ENCODE measurements at regions not wholly inside any gene's neighbourhood (a gene's known extent, or its start where the extent isn't known, plus 50 kb on each side); places are given as distances from the start of the nearest gene placed in this dataset.
"Not testable (repeated sequence)": the region's sequence is repeated elsewhere in the genome, so short reads cannot be mapped to it uniquely, and the experiment has no call there.

GRCh38 chrX:124455966-124456365 is 109.6 kb downstream of the SH2D1A start:
- no peak overlapping the region for H2BK20ac ChIP-seq (ENCODE audit: low read depth, low read length, poor library complexity, severe bottlenecking)
- no peak overlapping the region for H2AFZ ChIP-seq (ENCODE audit: low read length)
- no peak overlapping the region for H2BK15ac ChIP-seq (ENCODE audit: low read depth, low read length)
- no peak overlapping the region for H3T11ph ChIP-seq (ENCODE audit: low read length)
- H3K79me1 ChIP-seq (ENCODE audit: insufficient read depth, low read depth, low read length, poor library complexity, severe bottlenecking) = no peaks in the 10 kb centered on the region
- Mint-ChIP-seq H3K9me3 (peaks cover 0 to 6% of the 10 kb centered on the region in 2 experiments; a peak in 3 of 5 replicates), H3K36me3 (ENCODE audit: insufficient read depth in 1 of 3, low read depth in 3 of 3) (peaks cover 0 to 2% (median 0%) of the 10 kb centered on the region in 3 experiments; a peak in 3 of 7 replicates), H3K4me3 (no peak overlapping the region), H3K27ac (no peak overlapping the region), H3K4me1 (peaks cover 10 to 12% of the 10 kb centered on the region in 2 experiments), H3K27me3 (ENCODE audit: low read depth) (no peaks in the 10 kb centered on the region)
- no peak overlapping the region for H2AK5ac ChIP-seq (ENCODE audit: insufficient read length, low read length)
- no peak overlapping the region for H4K91ac ChIP-seq (ENCODE audit: insufficient read length, low read depth, low read length)
- TF ChIP-seq, protein P1, sequence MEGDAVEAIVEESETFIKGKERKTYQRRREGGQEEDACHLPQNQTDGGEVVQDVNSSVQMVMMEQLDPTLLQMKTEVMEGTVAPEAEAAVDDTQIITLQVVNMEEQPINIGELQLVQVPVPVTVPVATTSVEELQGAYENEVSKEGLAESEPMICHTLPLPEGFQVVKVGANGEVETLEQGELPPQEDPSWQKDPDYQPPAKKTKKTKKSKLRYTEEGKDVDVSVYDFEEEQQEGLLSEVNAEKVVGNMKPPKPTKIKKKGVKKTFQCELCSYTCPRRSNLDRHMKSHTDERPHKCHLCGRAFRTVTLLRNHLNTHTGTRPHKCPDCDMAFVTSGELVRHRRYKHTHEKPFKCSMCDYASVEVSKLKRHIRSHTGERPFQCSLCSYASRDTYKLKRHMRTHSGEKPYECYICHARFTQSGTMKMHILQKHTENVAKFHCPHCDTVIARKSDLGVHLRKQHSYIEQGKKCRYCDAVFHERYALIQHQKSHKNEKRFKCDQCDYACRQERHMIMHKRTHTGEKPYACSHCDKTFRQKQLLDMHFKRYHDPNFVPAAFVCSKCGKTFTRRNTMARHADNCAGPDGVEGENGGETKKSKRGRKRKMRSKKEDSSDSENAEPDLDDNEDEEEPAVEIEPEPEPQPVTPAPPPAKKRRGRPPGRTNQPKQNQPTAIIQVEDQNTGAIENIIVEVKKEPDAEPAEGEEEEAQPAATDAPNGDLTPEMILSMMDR (conservative IDR thresholded peaks at IDR 0.05) = no peak
- no peaks in the 10 kb centered on the region for H3K27me3 ChIP-seq (ENCODE audit: insufficient read depth, low read length)
- H3K4me2 ChIP-seq (ENCODE audit: insufficient read depth, insufficient read length, low read length) = no peak overlapping the region
- H3K23me2 ChIP-seq (ENCODE audit: insufficient read length, low read depth, low read length, poor library complexity, severe bottlenecking) = no peaks in the 10 kb centered on the region
- no peak overlapping the region for H2BK5ac ChIP-seq (ENCODE audit: insufficient read length, low read length)
- H3K18ac ChIP-seq (ENCODE audit: insufficient read length, low read depth, low read length) = no peak overlapping the region
- DNase-seq = no peak
- no peaks in the 10 kb centered on the region for H4K20me1 ChIP-seq (ENCODE audit: control insufficient read depth, insufficient read depth, insufficient read length)
- H3K14ac ChIP-seq (ENCODE audit: insufficient read depth, low read length) = no peak overlapping the region
- WGBS (ENCODE audit: extremely low coverage, insufficient read length, low lambda C conversion rate) = no CpG with 5 or more reads among the region's 1 CpG
- no peak overlapping the region for H2BK120ac ChIP-seq (ENCODE audit: low read depth, low read length, poor library complexity, severe bottlenecking)
- H3K79me2 ChIP-seq (ENCODE audit: insufficient read depth, low read length) = no peaks in the 10 kb centered on the region
- no peaks in the 10 kb centered on the region for H3K9me3 ChIP-seq (ENCODE audit: control insufficient read depth, low read depth, low read length)
- H4K5ac ChIP-seq (ENCODE audit: insufficient read length, low read depth, low read length) = no peak overlapping the region
- H3K56ac ChIP-seq (ENCODE audit: insufficient read length, low read depth, low read length) = no peak overlapping the region
- no peak overlapping the region for H3K27ac ChIP-seq (ENCODE audit: insufficient read length, low read depth, low read length)
- no peaks in the 10 kb centered on the region for H3K4me1 ChIP-seq (ENCODE audit: insufficient read depth, low read length)
- no peak overlapping the region for H3K9ac ChIP-seq (ENCODE audit: extremely low read depth, insufficient read length, low read length)
- H4K8ac ChIP-seq (replicated peaks; ENCODE audit: insufficient read length, low read depth, low read length) = no peak overlapping the region
- no peak overlapping the region for H3K23ac ChIP-seq (ENCODE audit: insufficient read length, low read depth, low read length)
- no peak overlapping the region for H2BK12ac ChIP-seq (ENCODE audit: insufficient read length, low read depth, low read length)
- no peak overlapping the region for H3K4ac ChIP-seq (ENCODE audit: low read depth, low read length)

DNA sequence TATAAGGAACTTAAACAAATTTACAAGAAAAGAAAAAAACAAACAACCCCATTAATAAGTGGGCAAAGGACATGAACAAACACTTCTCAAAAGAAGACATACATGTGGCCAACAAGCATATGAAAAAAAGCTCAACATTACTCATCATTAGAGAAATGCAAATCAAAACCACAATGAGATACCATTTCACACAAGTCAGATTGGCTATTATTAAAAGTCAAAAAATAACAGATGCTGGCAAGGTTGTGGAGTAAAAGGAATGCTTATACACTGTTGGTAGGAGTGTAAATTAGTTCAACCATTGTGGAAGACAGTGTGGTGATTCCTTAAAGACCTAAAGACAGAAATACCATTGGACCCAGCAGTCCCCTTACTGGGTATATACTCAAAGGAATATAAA is 113.5 kb downstream of the SH2D1A start:
- H3K9ac ChIP-seq (ENCODE audit: extremely low read depth, insufficient read length, low read length); H3K27ac ChIP-seq (ENCODE audit: insufficient read length, low read depth, low read length); H2AFZ ChIP-seq (ENCODE audit: low read length); H2BK15ac ChIP-seq (ENCODE audit: low read depth, low read length); H3K18ac ChIP-seq (ENCODE audit: insufficient read length, low read depth, low read length); H3K79me2 ChIP-seq (ENCODE audit: insufficient read depth, low read length); H2AK5ac ChIP-seq (ENCODE audit: insufficient read length, low read length); H4K5ac ChIP-seq (ENCODE audit: insufficient read length, low read depth, low read length); H4K8ac ChIP-seq (replicated peaks; ENCODE audit: insufficient read length, low read depth, low read length); H3K27me3 ChIP-seq (ENCODE audit: insufficient read depth, low read length); DNase-seq; H3K9me3 Mint-ChIP-seq; H3K23me2 ChIP-seq (ENCODE audit: insufficient read length, low read depth, low read length, poor library complexity, severe bottlenecking); H3K79me1 ChIP-seq (ENCODE audit: insufficient read depth, low read depth, low read length, poor library complexity, severe bottlenecking); H3T11ph ChIP-seq (ENCODE audit: low read length); H3K27ac Mint-ChIP-seq; H3K4me1 ChIP-seq (ENCODE audit: insufficient read depth, low read length); H4K91ac ChIP-seq (ENCODE audit: insufficient read length, low read depth, low read length); H3K9me3 ChIP-seq (ENCODE audit: control insufficient read depth, low read depth, low read length); H3K56ac ChIP-seq (ENCODE audit: insufficient read length, low read depth, low read length); H2BK12ac ChIP-seq (ENCODE audit: insufficient read length, low read depth, low read length); H3K4me3 Mint-ChIP-seq; H3K36me3 Mint-ChIP-seq (ENCODE audit: insufficient read depth in 1 of 3, low read depth in 3 of 3); H2BK120ac ChIP-seq (ENCODE audit: low read depth, low read length, poor library complexity, severe bottlenecking); H2BK5ac ChIP-seq (ENCODE audit: insufficient read length, low read length); H3K4ac ChIP-seq (ENCODE audit: low read depth, low read length); H3K4me2 ChIP-seq (ENCODE audit: insufficient read depth, insufficient read length, low read length); H3K14ac ChIP-seq (ENCODE audit: insufficient read depth, low read length); H3K27me3 Mint-ChIP-seq (ENCODE audit: low read depth); H2BK20ac ChIP-seq (ENCODE audit: low read depth, low read length, poor library complexity, severe bottlenecking); H4K20me1 ChIP-seq (ENCODE audit: control insufficient read depth, insufficient read depth, insufficient read length); H3K23ac ChIP-seq (ENCODE audit: insufficient read length, low read depth, low read length): not testable (repeated sequence)
- H3K4me1 Mint-ChIP-seq = peaks cover 7 to 11% of the 10 kb centered on the region in 2 experiments
